SK-N-SH (cell line): ENCODE measurements at regions not wholly inside any gene's neighbourhood (a gene's known extent, or its start where the extent isn't known, plus 50 kb on each side); places are given as distances from the start of the nearest gene placed in this dataset.

Experiments
- CTCF ChIP-seq: fragments of 200-600 bp; sonication (generic); IDR thresholded peaks from 2 replicates; pipeline ENCODE4 v1.6.1; 2017; ENCODE audit warnings: antibody characterized with exemption, mild to moderate bottlenecking, moderate library complexity
- EP300 ChIP-seq, 2 experiments: IDR thresholded peaks; 2 replicates each; pipeline versions ENCODE4 v1.4.0 to v1.6.1; 2012; ENCODE audit warnings: borderline replicate concordance in 1 of 2, low read depth in 1 of 2, low read length in 1 of 2
- EZH2phosphoT487 ChIP-seq: fragments of 200-600 bp; sonication (generic); IDR thresholded peaks from 2 replicates; pipeline ENCODE4 v1.6.1; 2017; ENCODE audit warnings: low read depth, mixed run types, mild to moderate bottlenecking, antibody characterized with exemption, moderate library complexity, borderline replicate concordance
- FOXJ3 ChIP-seq: sonication (generic); formaldehyde crosslinking; IDR thresholded peaks from 2 replicates; pipeline ENCODE4 v1.5.1; 2020; ENCODE audit warnings: mild to moderate bottlenecking, missing genetic modification reagents
- GABPA ChIP-seq: IDR thresholded peaks from 2 replicates; pipeline ENCODE4 v1.4.0; 2012; ENCODE audit warnings: low read depth, mild to moderate bottlenecking
- PBX3 ChIP-seq: IDR thresholded peaks from 2 replicates; pipeline ENCODE4; 2012
- POLR2AphosphoS5 ChIP-seq: IDR thresholded peaks from 2 replicates; pipeline ENCODE4 v1.6.1; 2012; ENCODE audit warnings: low read depth, low read length
- REST ChIP-seq: IDR thresholded peaks from 2 replicates; pipeline ENCODE4 v1.6.1; 2012; ENCODE audit warnings: mild to moderate bottlenecking, low read depth, low read length, moderate library complexity
- RFX5 ChIP-seq: IDR thresholded peaks from 2 replicates; pipeline ENCODE4 v1.6.1; 2012; ENCODE audit warnings: mild to moderate bottlenecking, improper control_type of control experiment, low read length
- SMC3 ChIP-seq: IDR thresholded peaks from 2 replicates; pipeline ENCODE4 v1.6.1; 2012; ENCODE audit warnings: low read depth, low read length, improper control_type of control experiment
- TAF1 ChIP-seq: IDR thresholded peaks from 2 replicates; pipeline ENCODE4 v1.6.1; 2012; ENCODE audit warnings: low read depth, mild to moderate bottlenecking, low read length, moderate library complexity, borderline replicate concordance
- TCF12 ChIP-seq: IDR thresholded peaks from 2 replicates; pipeline ENCODE4 v1.4.0; 2012
- USF2 ChIP-seq: fragments of 150-350 bp; IDR thresholded peaks from 2 replicates; pipeline ENCODE4 v1.6.1; 2017; ENCODE audit warnings: antibody characterized with exemption, low read length, low read depth, borderline replicate concordance
- YY1 ChIP-seq: IDR thresholded peaks from 2 replicates; pipeline ENCODE4 v1.4.0; 2012; ENCODE audit warnings: low read depth, mild to moderate bottlenecking

- TF ChIP-seq POLR2AphosphoS5: no peak
- no peak for TF ChIP-seq RFX5
- TF ChIP-seq USF2: no peak
- TF ChIP-seq CTCF: no peak
- TF ChIP-seq TAF1: no peak
- no peak for TF ChIP-seq SMC3
- TF ChIP-seq GABPA: no peak
- no peak for TF ChIP-seq TCF12
- TF ChIP-seq EP300 (IDR thresholded peaks at IDR 0.05; ENCODE audit: borderline replicate concordance in 1 of 2, low read depth in 1 of 2, low read length in 1 of 2): no peak
- TF ChIP-seq YY1: no peak
- TF ChIP-seq PBX3: no peak
- no peak for TF ChIP-seq REST
- TF ChIP-seq FOXJ3 (CRISPR knock-in tag): no peak
- TF ChIP-seq EZH2phosphoT487: no peak
Measured at GRCh38 chr7:116368965-116369364, 130.6 kb upstream of the CAV2 start.
